GM18498 (cell line): ENCODE measurements at regions not wholly inside any gene's neighbourhood (a gene's known extent, or its start where the extent isn't known, plus 50 kb on each side); places are given as distances from the start of the nearest gene placed in this dataset.

Experiments
- ATAC-seq: cut with Tn5 transposase; IDR thresholded peaks from one replicate; pipeline ENCODE4 v1.9.1; 2021; ENCODE audit warnings: mild to moderate bottlenecking, moderate library complexity; ENCODE audit not compliant: unreplicated experiment

DNA sequence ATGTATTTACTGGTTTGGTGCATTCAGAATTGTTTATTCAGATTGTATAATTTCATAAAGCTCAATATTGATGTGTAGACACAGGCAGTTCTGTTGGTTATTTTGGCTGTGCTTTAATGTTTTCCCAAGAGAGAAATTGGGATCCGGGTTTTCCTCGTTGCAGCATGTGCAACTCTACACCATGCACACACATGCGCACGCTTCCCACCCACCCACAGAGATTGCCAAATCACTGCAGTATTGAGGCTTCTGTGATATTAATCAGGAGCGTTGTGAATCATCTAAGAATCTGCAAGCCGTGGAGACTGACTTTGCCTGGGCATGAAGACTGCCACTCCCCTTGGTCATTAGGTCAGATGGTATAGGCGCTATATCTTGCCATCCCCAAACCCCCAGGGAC lies 571.5 kb downstream of the SLC4A3 start:
- ATAC-seq = no peak

- no peak for ATAC-seq
Measured at GRCh38 chr2:220202066-220202465, 574.6 kb downstream of the SLC4A3 start.

DNA sequence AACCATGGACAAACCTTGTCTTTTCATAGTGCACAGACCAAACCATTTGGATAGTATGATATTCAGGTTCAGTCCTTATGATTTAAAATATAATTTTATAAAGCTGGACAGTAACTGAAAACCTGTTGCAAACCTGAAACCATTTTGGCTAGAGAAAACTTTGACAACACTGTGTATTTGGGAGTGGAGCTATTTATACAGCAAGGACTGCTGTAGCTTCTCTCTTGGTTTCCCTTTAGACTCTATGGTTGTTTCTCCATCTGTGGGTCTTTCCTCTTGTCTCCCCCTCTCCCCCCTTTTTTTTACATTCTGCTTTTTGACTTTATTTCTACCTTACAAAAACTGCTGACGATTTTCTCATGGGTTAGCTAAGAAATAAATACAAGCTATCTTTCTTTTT lies 581.7 kb downstream of the SLC4A3 start:
- ATAC-seq = no peak

DNA sequence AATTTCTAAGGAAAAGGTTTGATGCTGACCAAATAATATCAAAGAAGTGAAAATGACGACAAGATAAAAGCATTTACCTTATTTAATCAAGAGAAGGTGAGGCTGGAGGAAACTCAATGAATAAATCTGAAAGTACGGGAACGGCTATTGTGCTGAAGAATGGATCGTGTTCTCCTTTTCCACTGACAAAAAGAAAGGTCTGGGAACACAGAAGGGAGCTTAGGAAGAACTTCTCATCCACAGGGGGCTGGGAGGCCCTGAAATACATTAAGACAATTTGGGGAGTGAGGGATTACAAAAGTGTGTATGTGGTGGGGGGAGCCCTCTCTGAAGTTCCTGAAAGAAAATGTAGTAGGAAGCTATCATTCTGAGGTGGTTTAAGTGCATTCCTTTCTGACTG lies 582.3 kb downstream of the SLC4A3 start:
- no peak for ATAC-seq

GRCh38 chr2:220212296-220213080 lies 585.1 kb downstream of the SLC4A3 start:
- no peak for ATAC-seq

DNA sequence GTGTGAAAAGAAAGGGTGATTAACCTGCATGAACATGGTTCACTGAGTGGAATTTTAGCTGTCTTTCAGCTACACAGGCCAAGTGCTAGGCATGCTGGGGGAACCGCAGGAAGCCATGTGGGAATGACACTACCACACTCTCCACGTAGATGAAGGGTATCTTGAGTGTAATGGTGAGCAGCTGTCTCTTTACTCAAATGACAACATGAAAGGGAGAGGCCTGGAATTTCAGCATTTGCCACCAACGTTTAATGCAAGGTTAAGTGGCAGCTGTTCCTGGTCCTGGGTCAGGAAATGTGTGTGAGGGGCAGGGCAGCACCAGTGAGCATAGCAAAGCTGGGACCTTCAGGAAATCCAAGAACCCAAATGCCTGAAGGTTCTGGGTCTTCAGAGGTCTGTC lies 588.4 kb downstream of the SLC4A3 start:
- ATAC-seq = no peak

GRCh38 chr2:220219371-220219770 lies 591.9 kb downstream of the SLC4A3 start:
- no peak for ATAC-seq

- ATAC-seq = no peak
Measured at GRCh38 chr2:220220009-220220408, 592.6 kb downstream of the SLC4A3 start.

- no peak for ATAC-seq
Measured at GRCh38 chr2:220221992-220222391, 594.6 kb downstream of the SLC4A3 start.

GRCh38 chr2:220224691-220225543 lies 597.5 kb downstream of the SLC4A3 start:
- no peak for ATAC-seq

- no peak for ATAC-seq
Measured at GRCh38 chr2:220226076-220226475, 598.6 kb downstream of the SLC4A3 start.

GRCh38 chr2:220226546-220226945 lies 599.1 kb downstream of the SLC4A3 start:
- ATAC-seq = no peak

GRCh38 chr2:220227266-220227920 lies 600.0 kb downstream of the SLC4A3 start:
- no peak for ATAC-seq

DNA sequence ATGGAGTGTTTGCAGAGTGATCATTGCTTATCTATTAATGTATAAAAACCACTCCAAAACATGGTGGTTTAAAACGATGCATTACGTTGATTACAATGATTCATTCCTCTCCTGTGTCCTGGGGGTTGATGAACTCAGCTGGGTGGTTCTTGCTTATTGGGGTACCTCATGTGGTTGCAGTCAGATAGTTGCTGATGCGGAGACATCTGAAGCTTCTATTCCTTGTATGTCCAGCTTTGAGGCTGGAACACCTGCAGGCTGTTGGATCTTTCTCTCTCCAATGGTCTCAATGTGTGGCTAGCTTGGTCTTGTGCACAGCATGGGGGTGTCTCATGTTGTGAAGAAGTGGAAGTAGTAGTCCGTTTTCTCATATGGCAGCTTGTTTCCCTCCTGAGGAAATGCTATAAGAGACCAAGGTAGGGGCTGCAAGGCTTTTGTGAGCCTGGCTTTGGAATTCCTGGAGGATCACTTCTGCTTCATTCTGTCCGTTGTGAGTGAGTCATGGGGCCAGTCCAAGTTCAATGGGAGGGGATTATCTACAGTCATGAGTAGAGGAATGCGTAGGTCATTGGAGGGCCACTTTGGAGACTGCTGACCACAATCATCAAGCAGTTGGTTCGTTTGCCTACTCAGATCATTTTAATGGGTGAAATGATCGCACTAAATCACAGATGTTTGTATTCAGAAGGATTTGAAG lies 601.0 kb downstream of the SLC4A3 start:
- no peak for ATAC-seq

- ATAC-seq = no peak
Measured at GRCh38 chr2:220240641-220241040, 613.2 kb downstream of the SLC4A3 start.

- ATAC-seq = no peak
Measured at GRCh38 chr2:220241423-220241822, 614.0 kb downstream of the SLC4A3 start.

GRCh38 chr2:220243571-220243970 lies 616.1 kb downstream of the SLC4A3 start:
- no peak for ATAC-seq

- ATAC-seq = no peak
Measured at GRCh38 chr2:220246386-220246785, 619.0 kb downstream of the SLC4A3 start.

GRCh38 chr2:220247588-220248350 lies 620.3 kb downstream of the SLC4A3 start:
- no peak for ATAC-seq

- no peak for ATAC-seq
Measured at GRCh38 chr2:220259662-220260061, 632.2 kb downstream of the SLC4A3 start.
